GM20000 (cell line): ENCODE measurements at regions not wholly inside any gene's neighbourhood (a gene's known extent, or its start where the extent isn't known, plus 50 kb on each side); places are given as distances from the start of the nearest gene placed in this dataset.

Source experiments
- DNase-seq: peaks from one replicate; pipeline ENCODE4 v3.0.0; 2012; ENCODE audit warnings: low spot score
- TF ChIP-seq, protein P1 (sequence below): IDR thresholded peaks from 2 replicates; pipeline ENCODE4 v1.5.1; 2012; ENCODE audit warnings: mild to moderate bottlenecking, control low read depth; ENCODE audit errors: extremely low read depth, missing control alignments

DNA sequence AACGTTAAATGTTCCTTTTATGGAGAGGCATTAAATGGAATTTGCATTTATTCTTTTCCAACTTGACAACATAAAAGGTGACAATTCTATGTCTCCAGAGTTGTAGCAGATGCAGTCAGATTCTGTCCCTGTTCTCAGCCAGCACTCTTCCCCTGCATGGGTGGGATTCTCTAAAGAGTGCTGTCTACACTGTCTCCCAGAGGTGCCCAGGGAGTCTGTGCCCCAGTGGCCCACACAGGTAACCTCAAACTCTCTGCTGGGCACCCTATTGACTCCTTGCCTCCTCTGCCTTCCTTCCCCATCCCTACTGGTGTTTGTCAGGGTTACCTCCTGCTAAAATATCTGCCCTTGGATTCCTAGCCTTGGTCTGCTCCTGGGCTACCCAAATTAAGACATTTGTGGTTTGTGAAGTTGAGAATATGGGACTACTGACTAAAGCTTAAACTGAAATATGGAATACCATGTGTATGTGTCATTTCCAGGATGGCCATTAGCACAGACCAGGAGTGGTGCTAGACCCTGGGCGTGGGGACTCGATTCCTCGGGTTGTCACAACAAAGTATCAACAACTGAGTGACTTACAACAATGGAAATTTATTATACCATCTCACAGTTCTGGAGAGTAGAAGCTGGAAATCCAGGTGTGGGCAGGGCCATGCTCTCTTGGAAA lies 284.7 kb downstream of the CDH26 start:
- TF ChIP-seq, protein P1, sequence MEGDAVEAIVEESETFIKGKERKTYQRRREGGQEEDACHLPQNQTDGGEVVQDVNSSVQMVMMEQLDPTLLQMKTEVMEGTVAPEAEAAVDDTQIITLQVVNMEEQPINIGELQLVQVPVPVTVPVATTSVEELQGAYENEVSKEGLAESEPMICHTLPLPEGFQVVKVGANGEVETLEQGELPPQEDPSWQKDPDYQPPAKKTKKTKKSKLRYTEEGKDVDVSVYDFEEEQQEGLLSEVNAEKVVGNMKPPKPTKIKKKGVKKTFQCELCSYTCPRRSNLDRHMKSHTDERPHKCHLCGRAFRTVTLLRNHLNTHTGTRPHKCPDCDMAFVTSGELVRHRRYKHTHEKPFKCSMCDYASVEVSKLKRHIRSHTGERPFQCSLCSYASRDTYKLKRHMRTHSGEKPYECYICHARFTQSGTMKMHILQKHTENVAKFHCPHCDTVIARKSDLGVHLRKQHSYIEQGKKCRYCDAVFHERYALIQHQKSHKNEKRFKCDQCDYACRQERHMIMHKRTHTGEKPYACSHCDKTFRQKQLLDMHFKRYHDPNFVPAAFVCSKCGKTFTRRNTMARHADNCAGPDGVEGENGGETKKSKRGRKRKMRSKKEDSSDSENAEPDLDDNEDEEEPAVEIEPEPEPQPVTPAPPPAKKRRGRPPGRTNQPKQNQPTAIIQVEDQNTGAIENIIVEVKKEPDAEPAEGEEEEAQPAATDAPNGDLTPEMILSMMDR, result no peak
- DNase-seq, result no peak

DNA sequence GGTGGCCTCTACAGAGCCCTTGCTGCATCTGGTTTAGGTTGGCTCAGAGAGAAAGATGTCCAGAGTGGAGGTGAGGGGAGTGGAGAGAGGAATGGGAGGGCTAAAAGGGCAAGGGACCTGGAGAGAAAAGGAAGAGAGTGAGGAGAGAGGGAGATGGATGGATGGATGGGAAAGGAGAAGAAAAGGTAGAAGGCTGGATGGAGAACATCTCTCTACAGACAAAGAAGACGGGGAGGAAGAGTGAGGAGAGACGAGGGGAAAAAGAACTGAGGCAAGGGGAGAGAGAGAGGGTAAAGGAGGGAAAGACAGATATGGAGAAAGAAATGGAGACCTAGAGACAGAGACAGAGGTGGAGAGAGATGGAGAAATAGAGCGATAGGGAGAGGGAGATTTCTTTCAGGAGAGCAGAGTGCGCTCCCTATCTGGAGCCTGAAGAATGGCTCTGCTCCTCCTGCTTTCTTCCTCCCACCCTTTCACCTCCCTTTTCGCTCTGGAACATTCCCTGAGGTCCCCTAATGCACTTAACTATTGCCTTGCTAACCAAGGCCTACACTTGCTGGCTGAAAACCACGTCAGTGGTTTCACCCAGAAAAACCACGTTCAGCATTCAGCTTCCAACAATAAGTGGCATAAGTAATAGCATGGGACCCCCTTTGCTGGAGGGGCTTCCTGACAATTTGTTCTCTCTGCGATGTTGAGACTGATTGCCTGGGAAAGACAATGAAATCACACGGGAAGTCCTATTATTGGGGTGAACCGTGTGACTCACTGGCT lies 286.3 kb downstream of the CDH26 start:
- DNase-seq, result no peak
- TF ChIP-seq, protein P1, result no peak

DNA sequence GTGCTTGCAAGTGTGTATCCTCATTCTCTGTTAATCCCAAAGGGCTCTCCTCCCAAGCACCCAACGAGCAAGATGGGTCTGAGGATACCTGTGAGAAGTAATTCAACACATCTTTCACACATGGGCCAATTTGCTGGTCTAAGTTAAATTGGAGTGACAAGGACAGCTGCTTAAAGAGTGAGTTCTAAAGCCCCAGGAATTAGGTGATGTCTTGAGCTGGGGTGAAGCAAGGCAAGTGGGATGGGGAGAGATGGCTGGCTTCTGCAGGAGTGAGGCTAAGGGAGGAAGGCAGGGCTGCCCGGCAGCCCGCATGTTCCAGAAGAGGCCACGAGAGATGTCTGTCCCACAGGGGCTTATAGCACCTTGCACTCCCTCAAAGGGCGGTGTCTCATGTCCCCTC lies 288.5 kb downstream of the CDH26 start:
- DNase-seq, result no peak
- TF ChIP-seq, protein P1, result no peak

- TF ChIP-seq, protein P1, result no peak
- DNase-seq, result no peak
These were observed 291.2 kb downstream of the CDH26 start for GRCh38 chr20:60249436-60249835.

- TF ChIP-seq, protein P1, result no peak
- DNase-seq, result no peak
These were observed 292.0 kb downstream of the CDH26 start for GRCh38 chr20:60250251-60250650.

- no peak for DNase-seq
These were observed 294.6 kb downstream of the CDH26 start for GRCh38 chr20:60252866-60253265.

GRCh38 chr20:60253471-60253870 lies 295.2 kb downstream of the CDH26 start:
- no peak for DNase-seq
- TF ChIP-seq, protein P1, result no peak

More at GRCh38 chr20:60252866-60253265, 294.6 kb downstream of the CDH26 start:
- TF ChIP-seq, protein P1, result no peak
